ENCODE measurements at regions not wholly inside any gene's neighbourhood (a gene's known extent, or its start where the extent isn't known, plus 50 kb on each side); places are given as distances from the start of the nearest gene placed in this dataset.

DNA sequence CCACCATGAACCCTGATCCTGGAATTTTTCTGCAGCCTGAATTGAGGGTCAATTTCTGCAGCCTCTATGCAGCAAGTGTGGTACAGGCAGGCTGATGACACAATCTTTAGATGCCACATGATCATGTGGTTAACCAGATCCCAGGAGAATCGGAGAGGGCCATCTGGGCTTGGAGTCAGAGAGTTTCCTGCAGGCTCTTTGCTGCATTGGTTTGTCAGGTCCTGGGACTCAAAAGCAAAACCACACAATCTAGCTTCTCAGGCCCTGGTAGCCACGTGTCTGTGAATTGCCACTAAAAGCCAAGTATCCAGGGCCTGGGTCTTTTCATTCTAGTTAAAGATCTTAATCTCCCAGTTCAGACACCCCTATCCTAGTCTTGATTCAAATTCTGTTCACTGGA is 464.5 kb downstream of the BCOR start:
- H3K4me3 Mint-ChIP-seq, result no peak overlapping the region
- no peak overlapping the region for H3K27ac Mint-ChIP-seq
- H3K36me3 Mint-ChIP-seq (ENCODE audit: insufficient read depth), result no peaks in the 10 kb centered on the region
- H3K9me3 Mint-ChIP-seq, result no peaks in the 10 kb centered on the region
- H3K27me3 Mint-ChIP-seq, result peaks cover 0 to 15% of the 10 kb centered on the region in 2 donors
- DNase-seq, result no peak
- ATAC-seq (replicated peaks), result no peak
- no peaks in the 10 kb centered on the region for H3K4me1 Mint-ChIP-seq (ENCODE audit: low read depth in 2 of 2)

GRCh38 chrX:39636481-39636880 is 461.3 kb downstream of the BCOR start:
- no peaks in the 10 kb centered on the region for H3K36me3 Mint-ChIP-seq (ENCODE audit: insufficient read depth)
- ATAC-seq (replicated peaks) (no peak), DNase-seq (no peak)
- no peak overlapping the region for H3K27ac Mint-ChIP-seq
- no peaks in the 10 kb centered on the region for H3K4me1 Mint-ChIP-seq (ENCODE audit: low read depth in 2 of 2)
- no peaks in the 10 kb centered on the region for H3K9me3 Mint-ChIP-seq
- H3K4me3 Mint-ChIP-seq, result no peak overlapping the region
- peaks cover 4 to 7% of the 10 kb centered on the region in 2 donors for H3K27me3 Mint-ChIP-seq

- no peak overlapping the region for H3K27ac Mint-ChIP-seq
- no peaks in the 10 kb centered on the region for H3K4me1 Mint-ChIP-seq (ENCODE audit: low read depth in 2 of 2)
- H3K4me3 Mint-ChIP-seq, result no peak overlapping the region
- no peak for ATAC-seq (replicated peaks)
- peaks cover 17 to 23% of the 10 kb centered on the region in 2 donors for H3K27me3 Mint-ChIP-seq
- no peaks in the 10 kb centered on the region for H3K36me3 Mint-ChIP-seq (ENCODE audit: insufficient read depth)
- H3K9me3 Mint-ChIP-seq, result no peaks in the 10 kb centered on the region
- no peak for DNase-seq
These were observed 459.2 kb downstream of the BCOR start for GRCh38 chrX:39638526-39638925.

- Mint-ChIP-seq H3K4me1 (ENCODE audit: low read depth in 2 of 2) (no peaks in the 10 kb centered on the region), H3K4me3 (no peak overlapping the region), H3K27ac (no peak overlapping the region), H3K27me3 (peaks cover 17 to 23% of the 10 kb centered on the region in 2 donors), H3K36me3 (ENCODE audit: insufficient read depth) (no peaks in the 10 kb centered on the region), H3K9me3 (no peaks in the 10 kb centered on the region)
- no peak for ATAC-seq (replicated peaks)
- DNase-seq, result no peak
These were observed 457.9 kb downstream of the BCOR start for GRCh38 chrX:39639871-39640270.

DNA sequence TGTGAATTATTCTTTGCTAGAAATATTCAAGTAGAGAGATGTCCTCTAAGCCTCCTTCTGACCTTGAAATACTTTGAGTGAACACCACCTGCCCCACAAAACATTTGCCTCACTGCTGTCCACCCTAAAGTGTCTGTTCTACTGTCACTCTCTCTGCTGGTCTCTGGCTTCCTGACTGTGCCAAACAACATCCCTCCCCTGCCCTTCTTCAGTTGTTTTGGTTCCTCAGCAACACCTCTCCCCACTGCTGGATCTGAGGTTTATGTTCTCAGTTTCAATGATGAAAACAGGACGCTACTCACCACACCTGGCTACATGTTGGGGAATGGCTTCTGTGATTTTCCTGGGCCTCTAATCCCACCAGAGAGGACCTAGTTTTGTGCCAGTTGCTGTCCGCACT is 456.9 kb downstream of the BCOR start:
- Mint-ChIP-seq H3K27ac (no peak overlapping the region), H3K36me3 (ENCODE audit: insufficient read depth) (no peaks in the 10 kb centered on the region), H3K4me1 (ENCODE audit: low read depth in 2 of 2) (no peaks in the 10 kb centered on the region), H3K4me3 (no peak overlapping the region), H3K9me3 (no peaks in the 10 kb centered on the region), H3K27me3 (peaks cover 17 to 23% of the 10 kb centered on the region in 2 donors)
- DNase-seq (no peak), ATAC-seq (replicated peaks) (no peak)

DNA sequence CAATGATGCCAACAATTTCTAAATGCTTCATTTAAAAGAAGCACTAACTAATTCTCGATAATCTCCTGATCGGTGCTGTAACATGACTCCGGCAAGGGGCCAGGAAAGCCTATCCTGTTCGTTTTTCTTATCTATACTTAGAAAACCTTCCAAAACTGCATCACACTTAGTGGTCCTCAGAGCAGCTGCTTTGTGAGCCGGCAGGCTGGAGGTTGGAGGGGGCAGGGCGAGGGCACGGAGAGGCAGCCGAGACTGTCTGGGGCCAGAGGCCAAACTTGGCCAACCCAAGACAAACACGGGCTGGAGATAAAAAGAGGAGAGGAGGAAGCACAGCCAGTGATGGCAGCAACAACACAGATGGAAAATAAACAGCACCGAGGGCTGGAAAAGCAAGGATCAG is 455.7 kb downstream of the BCOR start:
- no peaks in the 10 kb centered on the region for H3K4me1 Mint-ChIP-seq (ENCODE audit: low read depth in 2 of 2)
- no peaks in the 10 kb centered on the region for H3K9me3 Mint-ChIP-seq
- H3K27me3 Mint-ChIP-seq, result peaks cover 17 to 23% of the 10 kb centered on the region in 2 donors

GRCh38 chrX:39643550-39643949 is 454.2 kb downstream of the BCOR start:
- H3K27me3 Mint-ChIP-seq, result peaks cover 17 to 23% of the 10 kb centered on the region in 2 donors
- no peak for DNase-seq

More for the DNA sequence above, 455.7 kb downstream of the BCOR start:
- no peak for DNase-seq
- Mint-ChIP-seq H3K36me3 (ENCODE audit: insufficient read depth) (no peaks in the 10 kb centered on the region), H3K4me3 (no peak overlapping the region), H3K27ac (no peak overlapping the region)
- no peak for ATAC-seq (replicated peaks)

GRCh38 chrX:39645178-39645895 is 452.4 kb downstream of the BCOR start:
- Mint-ChIP-seq H3K4me3 (no peak overlapping the region), H3K4me1 (ENCODE audit: low read depth in 2 of 2) (no peaks in the 10 kb centered on the region), H3K9me3 (no peaks in the 10 kb centered on the region), H3K27ac (no peak overlapping the region), H3K36me3 (ENCODE audit: insufficient read depth) (no peaks in the 10 kb centered on the region), H3K27me3 (peaks cover 17 to 23% of the 10 kb centered on the region in 2 donors)
- DNase-seq (no peak), ATAC-seq (replicated peaks) (no peak)

More at GRCh38 chrX:39643550-39643949, 454.2 kb downstream of the BCOR start:
- H3K4me1 Mint-ChIP-seq (ENCODE audit: low read depth in 2 of 2), result no peaks in the 10 kb centered on the region
- ATAC-seq (replicated peaks), result no peak
- no peaks in the 10 kb centered on the region for H3K9me3 Mint-ChIP-seq
- H3K4me3 Mint-ChIP-seq, result no peak overlapping the region
- no peaks in the 10 kb centered on the region for H3K36me3 Mint-ChIP-seq (ENCODE audit: insufficient read depth)
- H3K27ac Mint-ChIP-seq, result no peak overlapping the region

- H3K27ac Mint-ChIP-seq, result no peak overlapping the region
- H3K27me3 Mint-ChIP-seq, result peaks cover 0 to 12% of the 10 kb centered on the region in 2 donors
- H3K4me3 Mint-ChIP-seq, result no peak overlapping the region
- no peaks in the 10 kb centered on the region for H3K4me1 Mint-ChIP-seq (ENCODE audit: low read depth in 2 of 2)
- H3K9me3 Mint-ChIP-seq, result no peaks in the 10 kb centered on the region
- ATAC-seq (replicated peaks), result no peak
- DNase-seq, result no peak
- H3K36me3 Mint-ChIP-seq (ENCODE audit: insufficient read depth), result no peaks in the 10 kb centered on the region
These were observed 449.1 kb downstream of the BCOR start for GRCh38 chrX:39648548-39649254.

GRCh38 chrX:39650768-39651347 is 446.9 kb downstream of the BCOR start:
- H3K27ac Mint-ChIP-seq, result no peak overlapping the region
- DNase-seq (no peak), ATAC-seq (replicated peaks) (no peak)
- H3K4me3 Mint-ChIP-seq, result no peak overlapping the region
- H3K4me1 Mint-ChIP-seq (ENCODE audit: low read depth in 2 of 2), result no peaks in the 10 kb centered on the region
- peaks cover 14 to 30% of the 10 kb centered on the region in 2 donors for H3K27me3 Mint-ChIP-seq
- no peaks in the 10 kb centered on the region for H3K36me3 Mint-ChIP-seq (ENCODE audit: insufficient read depth)
- H3K9me3 Mint-ChIP-seq, result no peaks in the 10 kb centered on the region

GRCh38 chrX:39652336-39652735 is 445.4 kb downstream of the BCOR start:
- ATAC-seq (replicated peaks), result no peak
- Mint-ChIP-seq H3K9me3 (no peaks in the 10 kb centered on the region), H3K27me3 (peaks cover 14 to 32% of the 10 kb centered on the region in 2 donors), H3K36me3 (ENCODE audit: insufficient read depth) (no peaks in the 10 kb centered on the region), H3K27ac (no peak overlapping the region), H3K4me1 (ENCODE audit: low read depth in 2 of 2) (no peaks in the 10 kb centered on the region), H3K4me3 (no peak overlapping the region)
- DNase-seq, result peak in 1 of 3 experiments; percentile 0

DNA sequence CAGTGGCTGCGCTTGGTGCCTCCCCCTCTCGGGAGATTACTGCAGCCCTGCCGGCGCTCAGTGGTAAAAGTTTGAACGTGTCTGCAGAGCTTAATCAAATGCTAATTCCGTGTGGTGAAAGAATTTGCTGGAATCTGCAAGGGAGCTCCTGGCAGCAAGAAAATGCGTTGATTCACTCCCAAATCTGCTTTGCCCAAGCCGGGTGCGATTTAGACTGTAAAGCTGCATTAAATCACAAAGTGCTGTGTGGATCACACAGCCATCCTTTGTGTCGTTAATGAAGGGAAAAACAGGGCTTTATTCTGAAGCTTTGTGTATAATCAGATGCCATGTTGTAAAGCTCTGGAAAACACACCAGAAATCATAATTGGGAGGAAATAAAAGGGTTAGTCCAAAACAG is 444.1 kb downstream of the BCOR start:
- Mint-ChIP-seq H3K27me3 (peaks cover 14 to 32% of the 10 kb centered on the region in 2 donors), H3K27ac (no peak overlapping the region), H3K36me3 (ENCODE audit: insufficient read depth) (no peaks in the 10 kb centered on the region), H3K4me3 (no peak overlapping the region), H3K4me1 (ENCODE audit: low read depth in 2 of 2) (no peaks in the 10 kb centered on the region), H3K9me3 (no peaks in the 10 kb centered on the region)
- DNase-seq (no peak), ATAC-seq (replicated peaks) (no peak)

- H3K9me3 Mint-ChIP-seq, result no peaks in the 10 kb centered on the region
- no peaks in the 10 kb centered on the region for H3K36me3 Mint-ChIP-seq (ENCODE audit: insufficient read depth)
- DNase-seq, result no peak
- H3K4me3 Mint-ChIP-seq, result no peak overlapping the region
- no peaks in the 10 kb centered on the region for H3K4me1 Mint-ChIP-seq (ENCODE audit: low read depth in 2 of 2)
- ATAC-seq (replicated peaks), result no peak
- H3K27ac Mint-ChIP-seq, result no peak overlapping the region
- H3K27me3 Mint-ChIP-seq, result peaks cover 14 to 32% of the 10 kb centered on the region in 2 donors
These were observed 443.4 kb downstream of the BCOR start for GRCh38 chrX:39654183-39654925.
